ENCODE measurements at regions not wholly inside any gene's neighbourhood (a gene's known extent, or its start where the extent isn't known, plus 50 kb on each side); places are given as distances from the start of the nearest gene placed in this dataset.

DNA sequence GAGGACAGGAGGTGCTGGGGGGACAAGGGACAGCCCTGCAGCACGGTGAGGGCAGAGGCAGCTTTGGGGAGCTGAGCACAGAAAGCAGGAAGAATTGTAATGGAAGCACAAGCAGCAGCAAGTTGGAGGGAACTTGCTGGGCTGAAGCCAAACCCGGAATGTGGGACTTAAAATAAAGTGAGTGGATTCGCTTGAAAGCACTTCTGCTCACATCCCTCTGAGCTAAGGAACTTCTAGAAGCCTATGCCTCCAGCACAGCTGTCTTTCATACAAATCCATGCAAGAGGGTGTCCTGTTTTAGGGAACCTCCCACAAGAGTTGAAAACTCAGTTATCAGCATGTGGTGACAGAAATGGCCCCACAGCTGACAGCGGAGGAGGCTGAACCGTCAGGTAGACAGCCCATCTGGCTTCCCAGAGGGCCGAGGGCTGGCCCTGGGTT, 71.4 kb upstream of the MLN start:
- Histone ChIP-seq H3K9me3 (ENCODE audit: control insufficient read depth, low read depth, low read length) (no peaks in the 10 kb centered on the region), H4K8ac (replicated peaks; ENCODE audit: insufficient read length, low read depth, low read length) (no peak overlapping the region), H3K4ac (ENCODE audit: low read depth, low read length) (no peak overlapping the region), H3K56ac (ENCODE audit: insufficient read length, low read depth, low read length) (no peak overlapping the region), H3K27ac (ENCODE audit: insufficient read length, low read depth, low read length) (no peak overlapping the region), H3K4me1 (ENCODE audit: insufficient read depth, low read length) (peaks cover 4% of the 10 kb centered on the region; the same call in 1 of the 2 replicates), H3K23me2 (ENCODE audit: insufficient read length, low read depth, low read length, poor library complexity, severe bottlenecking) (no peaks in the 10 kb centered on the region), H4K91ac (ENCODE audit: insufficient read length, low read depth, low read length) (no peak overlapping the region), H2BK120ac (ENCODE audit: low read depth, low read length, poor library complexity, severe bottlenecking) (no peak overlapping the region), H4K20me1 (ENCODE audit: control insufficient read depth, insufficient read depth, insufficient read length) (no peaks in the 10 kb centered on the region), H2BK5ac (ENCODE audit: insufficient read length, low read length) (no peak overlapping the region), H2BK20ac (ENCODE audit: low read depth, low read length, poor library complexity, severe bottlenecking) (no peak overlapping the region), H3T11ph (ENCODE audit: low read length) (no peak overlapping the region), H3K27me3 (ENCODE audit: insufficient read depth, low read length) (no peaks in the 10 kb centered on the region), H3K18ac (ENCODE audit: insufficient read length, low read depth, low read length) (no peak overlapping the region), H4K5ac (ENCODE audit: insufficient read length, low read depth, low read length) (no peak overlapping the region), H3K14ac (ENCODE audit: insufficient read depth, low read length) (no peak overlapping the region; the same call in 1 of the 2 replicates), H2AK5ac (ENCODE audit: insufficient read length, low read length) (no peak overlapping the region), H2BK15ac (ENCODE audit: low read depth, low read length) (no peak overlapping the region), H2BK12ac (ENCODE audit: insufficient read length, low read depth, low read length) (no peak overlapping the region), H3K9ac (ENCODE audit: extremely low read depth, insufficient read length, low read length) (no peak overlapping the region), H3K79me1 (ENCODE audit: insufficient read depth, low read depth, low read length, poor library complexity, severe bottlenecking) (no peaks in the 10 kb centered on the region), H3K23ac (ENCODE audit: insufficient read length, low read depth, low read length) (no peak overlapping the region), H2AFZ (ENCODE audit: low read length) (no peak overlapping the region), H3K79me2 (ENCODE audit: insufficient read depth, low read length) (no peaks in the 10 kb centered on the region), H3K4me2 (ENCODE audit: insufficient read depth, insufficient read length, low read length) (no peak overlapping the region)
- no peaks in the 10 kb centered on the region; a peak in 1 of 5 replicates for H3K9me3 Mint-ChIP-seq
- peaks cover 26% of the 10 kb centered on the region for H3K27me3 Mint-ChIP-seq (ENCODE audit: low read depth)
- no peak overlapping the region for H3K27ac Mint-ChIP-seq
- H3K36me3 Mint-ChIP-seq (ENCODE audit: insufficient read depth in 1 of 3, low read depth in 3 of 3) = no peaks in the 10 kb centered on the region
- WGBS (ENCODE audit: extremely low coverage, insufficient read length, low lambda C conversion rate) = no CpG with 5 or more reads among the region's 6 CpGs
- H3K4me1 Mint-ChIP-seq = peaks cover 26 to 42% of the 10 kb centered on the region in 2 experiments
- no peak for DNase-seq
- TF ChIP-seq, protein P1, sequence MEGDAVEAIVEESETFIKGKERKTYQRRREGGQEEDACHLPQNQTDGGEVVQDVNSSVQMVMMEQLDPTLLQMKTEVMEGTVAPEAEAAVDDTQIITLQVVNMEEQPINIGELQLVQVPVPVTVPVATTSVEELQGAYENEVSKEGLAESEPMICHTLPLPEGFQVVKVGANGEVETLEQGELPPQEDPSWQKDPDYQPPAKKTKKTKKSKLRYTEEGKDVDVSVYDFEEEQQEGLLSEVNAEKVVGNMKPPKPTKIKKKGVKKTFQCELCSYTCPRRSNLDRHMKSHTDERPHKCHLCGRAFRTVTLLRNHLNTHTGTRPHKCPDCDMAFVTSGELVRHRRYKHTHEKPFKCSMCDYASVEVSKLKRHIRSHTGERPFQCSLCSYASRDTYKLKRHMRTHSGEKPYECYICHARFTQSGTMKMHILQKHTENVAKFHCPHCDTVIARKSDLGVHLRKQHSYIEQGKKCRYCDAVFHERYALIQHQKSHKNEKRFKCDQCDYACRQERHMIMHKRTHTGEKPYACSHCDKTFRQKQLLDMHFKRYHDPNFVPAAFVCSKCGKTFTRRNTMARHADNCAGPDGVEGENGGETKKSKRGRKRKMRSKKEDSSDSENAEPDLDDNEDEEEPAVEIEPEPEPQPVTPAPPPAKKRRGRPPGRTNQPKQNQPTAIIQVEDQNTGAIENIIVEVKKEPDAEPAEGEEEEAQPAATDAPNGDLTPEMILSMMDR (conservative IDR thresholded peaks at IDR 0.05) = no peak
- no peak overlapping the region for H3K4me3 Mint-ChIP-seq

Measured in H9 (cell line).